ENCODE measurements at regions not wholly inside any gene's neighbourhood (a gene's known extent, or its start where the extent isn't known, plus 50 kb on each side); places are given as distances from the start of the nearest gene placed in this dataset.
"Not testable (repeated sequence)": the region's sequence is repeated elsewhere in the genome, so short reads cannot be mapped to it uniquely, and the experiment has no call there.

DNA sequence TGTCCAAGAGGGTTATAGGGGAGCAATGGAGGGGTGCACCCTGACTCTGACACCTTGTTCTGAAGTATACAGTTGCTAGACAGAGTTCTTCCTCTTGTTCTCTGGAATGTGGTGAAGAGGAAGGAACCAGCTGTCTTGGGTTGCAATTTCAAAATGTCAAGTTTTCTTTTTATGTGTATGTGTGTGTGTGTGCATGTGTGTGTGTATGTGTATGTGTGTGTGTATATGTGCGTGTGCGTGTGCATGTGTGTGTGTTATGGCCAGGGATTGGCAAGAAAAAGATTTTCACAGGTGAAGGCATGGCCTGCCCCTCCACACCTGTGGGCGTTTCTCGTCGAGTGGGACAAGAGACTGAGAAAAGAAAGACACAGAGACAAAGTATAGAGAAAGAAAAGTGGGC is 81.6 kb upstream of the ADGRA3 start:
- DNase-seq (ENCODE audit: low spot score) = no peak
- H3K4me1 ChIP-seq (ENCODE audit: insufficient read depth) = no peaks in the 10 kb centered on the region
- H2AFZ ChIP-seq = no peak overlapping the region
- no peaks in the 10 kb centered on the region for H3K9me2 ChIP-seq (replicated peaks; ENCODE audit: insufficient read depth)
- no peak overlapping the region for H3K4me3 ChIP-seq
- no peak overlapping the region for H3K27ac ChIP-seq
- no peaks in the 10 kb centered on the region for H4K20me1 ChIP-seq (ENCODE audit: insufficient read depth, poor library complexity, severe bottlenecking)
- no peaks in the 10 kb centered on the region for H3K9me3 ChIP-seq (ENCODE audit: low read depth)
- TF ChIP-seq, protein P1, sequence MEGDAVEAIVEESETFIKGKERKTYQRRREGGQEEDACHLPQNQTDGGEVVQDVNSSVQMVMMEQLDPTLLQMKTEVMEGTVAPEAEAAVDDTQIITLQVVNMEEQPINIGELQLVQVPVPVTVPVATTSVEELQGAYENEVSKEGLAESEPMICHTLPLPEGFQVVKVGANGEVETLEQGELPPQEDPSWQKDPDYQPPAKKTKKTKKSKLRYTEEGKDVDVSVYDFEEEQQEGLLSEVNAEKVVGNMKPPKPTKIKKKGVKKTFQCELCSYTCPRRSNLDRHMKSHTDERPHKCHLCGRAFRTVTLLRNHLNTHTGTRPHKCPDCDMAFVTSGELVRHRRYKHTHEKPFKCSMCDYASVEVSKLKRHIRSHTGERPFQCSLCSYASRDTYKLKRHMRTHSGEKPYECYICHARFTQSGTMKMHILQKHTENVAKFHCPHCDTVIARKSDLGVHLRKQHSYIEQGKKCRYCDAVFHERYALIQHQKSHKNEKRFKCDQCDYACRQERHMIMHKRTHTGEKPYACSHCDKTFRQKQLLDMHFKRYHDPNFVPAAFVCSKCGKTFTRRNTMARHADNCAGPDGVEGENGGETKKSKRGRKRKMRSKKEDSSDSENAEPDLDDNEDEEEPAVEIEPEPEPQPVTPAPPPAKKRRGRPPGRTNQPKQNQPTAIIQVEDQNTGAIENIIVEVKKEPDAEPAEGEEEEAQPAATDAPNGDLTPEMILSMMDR (IDR thresholded peaks at IDR 0.05; ENCODE audit: poor library complexity) = no peak
- no peak overlapping the region for H3K4me2 ChIP-seq
- H3K36me3 ChIP-seq (replicated peaks; ENCODE audit: insufficient read depth, low read depth) = no peaks in the 10 kb centered on the region
- H3K27me3 ChIP-seq = no peaks in the 10 kb centered on the region
- H3K79me2 ChIP-seq = no peaks in the 10 kb centered on the region
- WGBS (ENCODE audit: low lambda C conversion rate, missing lambda C conversion rate) = 98% methylated on average over 5 of the region's 5 CpGs

DNA sequence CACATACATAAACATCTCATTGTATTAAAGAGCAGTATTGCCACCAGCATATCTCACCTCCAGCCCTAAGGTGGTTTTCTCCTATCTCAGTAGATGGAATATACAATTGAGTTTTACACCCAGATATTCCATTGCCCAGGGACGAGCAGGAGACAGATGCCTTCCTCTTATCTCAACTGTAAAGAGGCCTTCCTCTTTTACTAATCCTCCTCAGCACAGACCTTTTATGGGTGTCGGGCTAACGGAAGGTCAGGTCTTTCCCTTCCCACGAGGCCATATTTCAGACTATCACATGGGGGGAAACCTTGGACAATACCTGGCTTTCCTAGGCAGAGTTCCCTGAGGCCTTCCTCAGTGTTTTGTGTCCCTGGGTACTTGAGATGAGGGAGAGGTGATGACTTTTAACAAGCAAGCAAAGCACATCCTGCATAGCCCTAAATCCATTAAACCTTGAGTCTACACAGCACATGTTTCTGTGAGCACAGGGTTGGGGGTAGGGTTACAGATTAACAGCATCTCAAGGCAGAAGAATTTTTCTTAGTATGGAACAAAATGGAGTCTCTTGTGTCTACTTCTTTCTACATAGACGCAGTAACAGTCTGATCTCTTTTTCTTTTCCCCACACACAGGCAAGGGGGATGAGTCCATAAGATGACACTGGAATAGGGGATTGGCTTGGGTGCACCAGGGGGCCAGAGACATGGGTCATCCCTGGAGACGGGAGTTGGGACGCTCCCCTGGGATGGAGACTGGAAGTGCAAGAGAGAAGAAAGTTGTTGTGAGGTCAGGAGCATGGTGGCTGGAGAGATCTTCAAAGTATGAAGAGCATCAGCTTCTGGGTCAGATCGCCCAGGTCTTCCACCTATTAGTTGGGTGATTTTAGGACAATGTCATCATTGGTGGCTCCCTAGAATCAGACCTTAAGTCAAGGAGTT is 82.5 kb upstream of the ADGRA3 start:
- H3K27me3 ChIP-seq; H3K27ac ChIP-seq; H3K9me2 ChIP-seq (replicated peaks; ENCODE audit: insufficient read depth); H3K4me3 ChIP-seq; H3K79me2 ChIP-seq; H3K4me2 ChIP-seq; H4K20me1 ChIP-seq (ENCODE audit: insufficient read depth, poor library complexity, severe bottlenecking); DNase-seq (ENCODE audit: low spot score); H3K36me3 ChIP-seq (replicated peaks; ENCODE audit: insufficient read depth, low read depth); H3K9me3 ChIP-seq (ENCODE audit: low read depth); H2AFZ ChIP-seq; H3K4me1 ChIP-seq (ENCODE audit: insufficient read depth): not testable (repeated sequence)
- WGBS (ENCODE audit: low lambda C conversion rate, missing lambda C conversion rate) = 52% methylated on average over 8 of the region's 8 CpGs

GRCh38 chr4:22599228-22599928 is 83.5 kb upstream of the ADGRA3 start:
- not testable (repeated sequence) for H3K4me2 ChIP-seq; H4K20me1 ChIP-seq (ENCODE audit: insufficient read depth, poor library complexity, severe bottlenecking); H3K4me1 ChIP-seq (ENCODE audit: insufficient read depth); H3K9me2 ChIP-seq (replicated peaks; ENCODE audit: insufficient read depth); H3K9me3 ChIP-seq (ENCODE audit: low read depth); DNase-seq (ENCODE audit: low spot score); H3K4me3 ChIP-seq; H3K27me3 ChIP-seq; H3K36me3 ChIP-seq (replicated peaks; ENCODE audit: insufficient read depth, low read depth); H3K27ac ChIP-seq; H3K79me2 ChIP-seq; H2AFZ ChIP-seq
- 91% methylated on average over 22 of the region's 22 CpGs for WGBS (ENCODE audit: low lambda C conversion rate, missing lambda C conversion rate)

- not testable (repeated sequence) for H3K27me3 ChIP-seq; H3K27ac ChIP-seq; H3K4me2 ChIP-seq; H2AFZ ChIP-seq; H3K79me2 ChIP-seq; H3K4me3 ChIP-seq; H3K4me1 ChIP-seq (ENCODE audit: insufficient read depth); H4K20me1 ChIP-seq (ENCODE audit: insufficient read depth, poor library complexity, severe bottlenecking); H3K9me3 ChIP-seq (ENCODE audit: low read depth); DNase-seq (ENCODE audit: low spot score); H3K9me2 ChIP-seq (replicated peaks; ENCODE audit: insufficient read depth); H3K36me3 ChIP-seq (replicated peaks; ENCODE audit: insufficient read depth, low read depth)
- WGBS (ENCODE audit: low lambda C conversion rate, missing lambda C conversion rate) = 95% methylated on average over 8 of the region's 8 CpGs
Observed at GRCh38 chr4:22599929-22600432, 84.1 kb upstream of the ADGRA3 start.

DNA sequence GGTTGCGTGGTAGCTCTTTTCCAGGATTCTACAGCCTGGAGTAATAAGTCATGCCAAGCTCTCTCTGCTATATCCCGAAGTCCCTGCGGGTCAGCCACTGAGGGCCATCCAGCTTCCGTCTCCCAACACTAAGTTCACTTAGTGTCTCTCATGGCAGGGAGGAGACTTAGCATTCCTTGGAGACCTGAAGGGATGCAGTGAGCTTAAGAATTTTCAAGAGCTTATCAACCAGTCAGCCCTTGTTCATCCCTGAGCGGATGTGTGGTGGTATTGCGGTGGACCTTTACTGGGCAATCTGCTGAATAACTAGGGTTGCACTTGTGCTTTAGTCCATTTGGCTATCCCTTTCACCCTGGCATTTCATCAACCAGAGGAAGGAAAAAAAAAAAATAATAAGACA is 85.8 kb upstream of the ADGRA3 start:
- not testable (repeated sequence) for H3K4me3 ChIP-seq; DNase-seq (ENCODE audit: low spot score); H3K27me3 ChIP-seq; H2AFZ ChIP-seq; H3K9me2 ChIP-seq (replicated peaks; ENCODE audit: insufficient read depth); H3K4me2 ChIP-seq; H3K4me1 ChIP-seq (ENCODE audit: insufficient read depth); H3K9me3 ChIP-seq (ENCODE audit: low read depth); H3K36me3 ChIP-seq (replicated peaks; ENCODE audit: insufficient read depth, low read depth); H3K27ac ChIP-seq; H3K79me2 ChIP-seq; H4K20me1 ChIP-seq (ENCODE audit: insufficient read depth, poor library complexity, severe bottlenecking)
- WGBS (ENCODE audit: low lambda C conversion rate, missing lambda C conversion rate) = 97% methylated on average over 6 of the region's 6 CpGs
